ENCODE measurements at regions not wholly inside any gene's neighbourhood (a gene's known extent, or its start where the extent isn't known, plus 50 kb on each side); places are given as distances from the start of the nearest gene placed in this dataset.

DNA sequence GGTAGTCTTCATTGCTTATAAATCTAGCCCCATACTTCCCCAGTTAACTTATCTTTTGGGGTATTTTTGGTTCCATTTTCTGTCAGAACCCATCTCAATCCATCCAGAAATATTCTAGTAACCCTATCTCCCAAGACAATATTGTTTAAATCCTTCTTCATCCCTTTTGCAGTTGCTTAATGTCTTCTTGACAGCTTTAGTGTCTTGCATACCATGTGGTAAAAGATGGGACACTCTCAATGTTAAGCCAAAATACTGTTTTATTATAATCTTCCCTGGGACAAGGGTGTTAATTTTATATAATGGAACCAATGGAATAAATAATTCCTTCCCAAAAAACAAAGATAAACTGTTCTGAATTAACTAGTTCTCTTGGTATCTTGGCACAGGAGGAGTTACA lies 450.2 kb downstream of the CCER1 start:
- Mint-ChIP-seq H3K4me3 (no peak overlapping the region), H3K27ac (no peak overlapping the region), H3K27me3 (ENCODE audit: low read depth) (no peaks in the 10 kb centered on the region), H3K36me3 (ENCODE audit: low read depth) (no peaks in the 10 kb centered on the region), H3K4me1 (ENCODE audit: low read depth) (no peaks in the 10 kb centered on the region), H3K9me3 (no peaks in the 10 kb centered on the region)
- CTCF ChIA-PET, result no interaction called here
- DNase-seq, result no peak
- intact Hi-C loops (cut with micrococcal nuclease), result no loop called here

DNA sequence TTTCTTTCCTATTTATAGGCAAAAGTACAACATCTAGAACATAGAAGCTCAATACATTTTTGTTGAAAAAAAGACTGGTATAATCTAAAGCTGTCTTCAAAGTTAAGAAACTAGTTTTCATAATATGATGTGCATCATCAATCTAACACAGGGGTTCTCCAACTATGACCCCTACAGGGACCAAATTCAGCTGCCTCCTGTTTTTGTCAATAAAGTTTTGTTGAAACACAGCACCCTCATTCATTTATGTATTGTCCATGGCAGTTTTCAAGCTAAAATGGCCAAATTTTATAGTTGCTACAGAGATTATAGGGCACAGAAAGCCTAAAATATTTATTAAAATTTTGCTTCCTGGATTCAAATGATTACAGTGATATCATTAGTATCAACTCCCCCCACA lies 452.9 kb downstream of the CCER1 start:
- Mint-ChIP-seq H3K9me3 (no peaks in the 10 kb centered on the region), H3K36me3 (ENCODE audit: low read depth) (no peaks in the 10 kb centered on the region), H3K4me3 (no peak overlapping the region), H3K4me1 (ENCODE audit: low read depth) (no peaks in the 10 kb centered on the region), H3K27ac (no peak overlapping the region), H3K27me3 (ENCODE audit: low read depth) (no peaks in the 10 kb centered on the region)
- CTCF ChIA-PET, result interaction anchor here (0.6 kb wide), 1 partner anchor 318 kb away, joined by 3 read pairs; no protein-coding TSS in a partner anchor
- DNase-seq, result no peak
- intact Hi-C loops (cut with micrococcal nuclease), result no loop called here

DNA sequence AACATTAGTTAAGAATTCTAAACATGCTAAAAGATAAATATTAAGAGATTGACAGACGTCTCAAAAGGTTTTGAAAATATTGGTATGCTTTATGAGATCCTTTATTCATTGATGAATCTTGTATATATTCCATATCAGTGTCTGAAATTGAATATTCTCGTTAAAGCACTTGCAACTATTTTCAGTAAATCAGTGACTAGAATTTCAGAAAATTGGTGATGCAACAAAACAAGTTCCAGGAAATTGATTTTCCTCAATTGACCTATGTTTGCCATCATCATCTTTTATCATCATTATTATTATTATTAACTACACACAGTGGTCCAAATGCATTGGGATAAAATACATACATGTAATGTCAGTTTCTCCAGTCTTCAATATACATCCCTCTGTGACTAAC lies 453.6 kb downstream of the CCER1 start:
- H3K27me3 Mint-ChIP-seq (ENCODE audit: low read depth), result no peaks in the 10 kb centered on the region
- no peak overlapping the region for H3K4me3 Mint-ChIP-seq
- CTCF ChIA-PET, result no interaction called here
- intact Hi-C loops (cut with micrococcal nuclease), result no loop called here
- no peaks in the 10 kb centered on the region for H3K4me1 Mint-ChIP-seq (ENCODE audit: low read depth)
- H3K9me3 Mint-ChIP-seq, result no peaks in the 10 kb centered on the region
- no peak overlapping the region for H3K27ac Mint-ChIP-seq
- no peak for DNase-seq
- H3K36me3 Mint-ChIP-seq (ENCODE audit: low read depth), result no peaks in the 10 kb centered on the region

DNA sequence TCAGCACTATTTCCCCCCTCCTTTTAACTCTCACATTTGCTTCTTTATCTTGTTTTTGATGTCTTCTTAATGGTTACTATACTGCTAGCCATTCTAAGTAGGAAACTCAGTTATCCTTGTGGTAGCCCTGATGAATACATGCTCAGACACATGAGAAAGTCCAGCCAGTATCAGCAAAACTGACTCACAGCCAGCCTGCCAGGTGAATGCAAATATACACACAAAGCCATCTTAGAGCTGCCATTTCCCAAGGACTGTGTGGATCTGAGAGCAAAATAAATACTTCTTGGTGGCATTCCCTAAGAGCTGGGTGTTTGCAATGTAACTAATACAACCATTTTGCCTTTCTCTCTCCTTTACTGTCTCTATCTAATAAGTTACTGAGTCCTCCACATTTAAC lies 455.2 kb downstream of the CCER1 start:
- Mint-ChIP-seq H3K4me1 (ENCODE audit: low read depth) (no peaks in the 10 kb centered on the region), H3K4me3 (no peak overlapping the region), H3K27ac (no peak overlapping the region), H3K36me3 (ENCODE audit: low read depth) (no peaks in the 10 kb centered on the region), H3K27me3 (ENCODE audit: low read depth) (no peaks in the 10 kb centered on the region), H3K9me3 (no peaks in the 10 kb centered on the region)
- CTCF ChIA-PET, result no interaction called here
- DNase-seq, result no peak
- intact Hi-C loops (cut with micrococcal nuclease), result no loop called here

DNA sequence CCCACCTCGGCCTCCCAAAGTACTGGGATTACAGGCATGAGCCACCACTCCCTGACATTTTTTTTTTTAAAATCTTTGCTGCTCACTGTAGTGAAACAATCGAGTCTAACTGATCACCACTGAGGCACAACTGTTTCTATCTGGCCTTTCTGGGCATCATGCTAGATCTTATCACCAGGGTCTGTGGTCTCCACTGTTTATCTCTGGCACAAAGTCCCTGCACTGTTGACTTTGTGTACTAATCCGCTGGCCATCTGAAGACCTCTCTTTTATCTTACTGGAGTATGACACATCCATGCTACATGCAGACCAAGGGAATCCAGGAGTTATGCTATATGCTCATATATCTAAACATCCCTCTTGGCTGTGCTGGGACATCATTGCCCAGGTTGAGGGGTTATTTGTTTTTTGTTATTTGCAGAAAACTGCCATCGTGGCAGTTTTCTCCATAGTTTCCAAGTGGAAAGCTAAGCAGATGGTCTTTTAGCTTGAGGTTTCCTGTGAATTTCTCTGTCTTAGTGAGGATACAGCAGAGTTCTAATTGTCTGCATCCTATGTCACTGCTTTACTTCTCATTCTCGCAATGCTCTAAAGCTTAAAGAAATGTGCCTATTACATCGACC lies 456.9 kb downstream of the CCER1 start:
- CTCF ChIA-PET, result no interaction called here
- no peak overlapping the region for H3K27ac Mint-ChIP-seq
- intact Hi-C loops (cut with micrococcal nuclease), result no loop called here
- H3K4me1 Mint-ChIP-seq (ENCODE audit: low read depth), result no peaks in the 10 kb centered on the region
- H3K36me3 Mint-ChIP-seq (ENCODE audit: low read depth), result no peaks in the 10 kb centered on the region
- H3K9me3 Mint-ChIP-seq, result no peaks in the 10 kb centered on the region
- no peak for DNase-seq
- no peak overlapping the region for H3K4me3 Mint-ChIP-seq
- no peaks in the 10 kb centered on the region for H3K27me3 Mint-ChIP-seq (ENCODE audit: low read depth)

DNA sequence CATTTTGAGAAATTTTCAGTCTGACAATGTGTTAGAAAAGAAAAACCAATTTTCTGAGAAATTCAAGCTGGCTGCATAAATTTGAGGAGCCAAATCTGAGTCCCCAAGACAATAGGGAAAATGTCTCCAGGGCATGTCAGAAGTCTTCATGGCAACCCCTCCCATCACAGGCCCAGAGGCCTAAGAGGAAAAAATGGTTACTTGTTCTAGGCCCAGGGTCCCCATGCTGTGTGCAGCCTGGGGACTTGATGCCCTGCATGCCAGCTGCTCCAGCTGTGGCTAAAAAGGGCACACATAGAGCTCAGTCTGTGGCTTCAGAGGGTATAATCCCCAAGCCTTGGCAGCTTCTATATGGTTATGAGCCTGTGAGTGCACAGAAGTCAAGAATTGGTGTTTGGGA lies 464.6 kb downstream of the CCER1 start:
- no peak for DNase-seq
- Mint-ChIP-seq H3K27ac (no peak overlapping the region), H3K36me3 (ENCODE audit: low read depth) (no peaks in the 10 kb centered on the region), H3K9me3 (peaks cover 14% of the 10 kb centered on the region), H3K4me3 (no peak overlapping the region), H3K27me3 (ENCODE audit: low read depth) (no peaks in the 10 kb centered on the region), H3K4me1 (ENCODE audit: low read depth) (no peaks in the 10 kb centered on the region)
- intact Hi-C loops (cut with micrococcal nuclease), result no loop called here
- CTCF ChIA-PET, result no interaction called here

DNA sequence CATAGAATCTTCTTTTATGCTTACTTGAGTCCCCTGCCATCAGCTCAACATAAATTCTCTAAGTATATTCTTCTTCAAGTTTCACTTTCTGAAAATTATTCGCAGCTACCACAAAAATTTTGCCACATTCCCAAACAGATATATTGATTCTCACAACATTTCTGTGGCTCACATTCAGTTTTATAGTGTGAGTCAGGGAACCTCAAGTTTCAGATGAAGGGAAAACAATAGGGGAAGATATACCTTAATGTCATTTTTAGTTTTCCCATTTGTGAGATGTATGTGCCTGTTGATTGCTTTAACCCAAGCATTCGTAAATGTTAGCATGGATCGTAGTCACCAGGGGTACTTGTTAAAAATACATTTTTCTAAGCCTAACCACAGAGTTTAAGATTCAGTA lies 465.8 kb downstream of the CCER1 start:
- no peaks in the 10 kb centered on the region for H3K36me3 Mint-ChIP-seq (ENCODE audit: low read depth)
- H3K4me1 Mint-ChIP-seq (ENCODE audit: low read depth), result no peaks in the 10 kb centered on the region
- H3K4me3 Mint-ChIP-seq, result no peak overlapping the region
- DNase-seq, result no peak
- H3K27ac Mint-ChIP-seq, result no peak overlapping the region
- CTCF ChIA-PET, result no interaction called here
- H3K27me3 Mint-ChIP-seq (ENCODE audit: low read depth), result no peaks in the 10 kb centered on the region
- H3K9me3 Mint-ChIP-seq, result peaks cover 14% of the 10 kb centered on the region
- intact Hi-C loops (cut with micrococcal nuclease), result no loop called here

DNA sequence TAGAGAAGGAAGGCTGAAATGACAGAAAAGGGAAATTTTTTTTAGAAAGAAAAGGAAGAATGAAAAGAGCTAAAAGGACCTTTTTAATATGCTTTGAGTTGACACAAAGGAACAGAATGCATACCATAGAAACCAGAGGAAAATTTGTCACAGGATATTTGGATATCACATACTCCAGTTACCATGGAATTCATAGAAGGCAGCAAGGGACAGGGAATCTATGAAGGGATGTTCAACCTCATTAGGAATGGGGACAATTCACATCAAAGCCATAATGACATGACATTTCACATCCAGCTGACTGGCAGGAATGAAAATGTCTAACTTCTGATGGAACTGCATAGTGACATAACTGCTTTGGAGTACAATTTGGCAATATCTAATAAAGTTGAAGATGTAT lies 469.4 kb downstream of the CCER1 start:
- H3K4me1 Mint-ChIP-seq (ENCODE audit: low read depth), result no peaks in the 10 kb centered on the region
- no peak for DNase-seq
- no peaks in the 10 kb centered on the region for H3K36me3 Mint-ChIP-seq (ENCODE audit: low read depth)
- H3K27ac Mint-ChIP-seq, result no peak overlapping the region
- CTCF ChIA-PET, result no interaction called here
- intact Hi-C loops (cut with micrococcal nuclease), result no loop called here
- H3K9me3 Mint-ChIP-seq, result peaks cover 8% of the 10 kb centered on the region
- H3K27me3 Mint-ChIP-seq (ENCODE audit: low read depth), result no peaks in the 10 kb centered on the region
- H3K4me3 Mint-ChIP-seq, result no peak overlapping the region

DNA sequence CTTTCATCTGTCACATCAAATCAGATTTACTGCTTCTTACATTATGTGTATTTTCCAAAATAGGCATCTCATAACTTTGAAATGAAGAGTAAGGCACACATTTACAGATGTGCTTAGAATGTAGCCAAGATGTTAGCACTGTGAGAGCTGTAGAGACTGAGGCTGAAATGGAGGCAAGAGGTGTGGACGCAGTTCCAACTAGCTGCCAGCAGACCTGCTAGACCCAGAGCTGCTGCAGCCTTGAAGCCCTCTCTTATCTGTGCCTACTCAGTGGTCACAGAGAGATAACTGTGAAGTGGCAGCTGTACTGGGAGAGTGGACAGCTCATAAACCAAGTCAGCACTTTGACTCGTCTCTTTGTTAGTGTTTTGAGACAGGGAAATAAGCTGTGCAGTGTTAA lies 470.9 kb downstream of the CCER1 start:
- no peak overlapping the region for H3K4me3 Mint-ChIP-seq
- no peaks in the 10 kb centered on the region for H3K27me3 Mint-ChIP-seq (ENCODE audit: low read depth)
- CTCF ChIA-PET, result no interaction called here
- no peak for DNase-seq
- H3K36me3 Mint-ChIP-seq (ENCODE audit: low read depth), result no peaks in the 10 kb centered on the region
- H3K9me3 Mint-ChIP-seq, result no peaks in the 10 kb centered on the region
- no peaks in the 10 kb centered on the region for H3K4me1 Mint-ChIP-seq (ENCODE audit: low read depth)
- no peak overlapping the region for H3K27ac Mint-ChIP-seq
- intact Hi-C loops (cut with micrococcal nuclease), result no loop called here

DNA sequence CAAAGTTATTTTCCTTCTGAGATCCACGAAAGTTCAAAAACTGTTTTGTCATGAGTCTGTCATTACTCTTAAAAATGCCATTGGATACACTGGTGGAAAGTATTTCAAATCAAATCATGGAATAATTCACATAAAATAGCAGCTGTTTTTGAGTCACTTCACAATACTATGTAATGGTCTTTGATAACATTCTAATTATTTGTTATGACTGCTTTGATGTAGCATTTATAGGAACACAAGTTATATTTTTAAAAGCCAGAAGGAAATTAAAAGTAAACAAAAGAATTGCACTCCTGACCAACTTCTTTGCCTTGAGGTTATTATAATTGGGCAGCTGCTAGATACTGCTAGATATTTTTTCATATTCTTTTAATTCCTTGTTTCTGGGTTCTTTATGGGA lies 473.2 kb downstream of the CCER1 start:
- no peak overlapping the region for H3K4me3 Mint-ChIP-seq
- CTCF ChIA-PET, result interaction anchor here (0.6 kb wide), 1 partner anchor 1457 kb away, joined by 3 read pairs; no protein-coding TSS in a partner anchor
- intact Hi-C loops (cut with micrococcal nuclease), result no loop called here
- no peaks in the 10 kb centered on the region for H3K27me3 Mint-ChIP-seq (ENCODE audit: low read depth)
- no peak overlapping the region for H3K27ac Mint-ChIP-seq
- no peaks in the 10 kb centered on the region for H3K36me3 Mint-ChIP-seq (ENCODE audit: low read depth)
- H3K9me3 Mint-ChIP-seq, result no peaks in the 10 kb centered on the region
- no peak for DNase-seq
- no peaks in the 10 kb centered on the region for H3K4me1 Mint-ChIP-seq (ENCODE audit: low read depth)

DNA sequence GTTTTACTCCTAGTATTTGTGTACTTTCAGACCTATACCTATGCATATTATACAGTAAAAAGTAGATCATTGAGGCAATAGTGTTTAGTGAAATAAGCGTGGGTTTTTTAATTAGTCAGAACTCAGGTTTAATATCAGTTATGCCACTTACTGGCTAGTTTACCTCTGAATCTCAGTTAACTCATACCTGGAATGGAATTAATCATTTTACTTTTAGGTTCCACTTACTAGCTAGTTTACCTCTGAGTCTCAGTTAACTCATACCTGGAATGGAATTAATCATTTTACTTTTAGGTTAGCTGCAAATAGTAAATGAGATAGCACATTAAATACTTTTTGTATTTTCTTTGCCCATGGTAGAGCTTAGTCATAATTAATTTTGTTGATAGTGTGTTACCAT lies 475.7 kb downstream of the CCER1 start:
- intact Hi-C loops (cut with micrococcal nuclease), result no loop called here
- DNase-seq, result no peak
- H3K4me3 Mint-ChIP-seq, result no peak overlapping the region
- H3K9me3 Mint-ChIP-seq, result no peaks in the 10 kb centered on the region
- no peak overlapping the region for H3K27ac Mint-ChIP-seq
- H3K4me1 Mint-ChIP-seq (ENCODE audit: low read depth), result no peaks in the 10 kb centered on the region
- no peaks in the 10 kb centered on the region for H3K27me3 Mint-ChIP-seq (ENCODE audit: low read depth)
- H3K36me3 Mint-ChIP-seq (ENCODE audit: low read depth), result no peaks in the 10 kb centered on the region
- CTCF ChIA-PET, result no interaction called here

DNA sequence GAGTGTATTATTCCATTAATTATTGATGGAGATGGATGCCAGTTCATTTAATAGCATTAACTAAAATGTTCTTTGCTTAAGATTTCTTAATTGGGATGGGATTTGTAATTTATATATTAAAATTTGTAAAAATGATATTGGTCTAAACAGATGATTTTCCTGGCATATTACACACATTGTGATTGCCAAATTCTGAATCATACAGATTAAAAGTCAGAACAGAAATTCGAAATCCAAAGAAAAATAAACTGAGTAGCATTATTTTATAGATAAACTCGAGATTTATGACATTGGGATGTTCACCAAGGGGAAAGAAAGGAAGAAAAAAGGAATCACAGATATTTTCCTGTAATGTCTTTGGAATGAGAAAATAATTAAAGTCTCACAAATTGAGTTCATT lies 481.1 kb downstream of the CCER1 start:
- H3K4me1 Mint-ChIP-seq (ENCODE audit: low read depth), result no peaks in the 10 kb centered on the region
- H3K9me3 Mint-ChIP-seq, result no peaks in the 10 kb centered on the region
- H3K36me3 Mint-ChIP-seq (ENCODE audit: low read depth), result no peaks in the 10 kb centered on the region
- H3K27me3 Mint-ChIP-seq (ENCODE audit: low read depth), result no peaks in the 10 kb centered on the region
- no peak for DNase-seq
- no peak overlapping the region for H3K4me3 Mint-ChIP-seq
- CTCF ChIA-PET, result no interaction called here
- H3K27ac Mint-ChIP-seq, result no peak overlapping the region
- intact Hi-C loops (cut with micrococcal nuclease), result no loop called here

DNA sequence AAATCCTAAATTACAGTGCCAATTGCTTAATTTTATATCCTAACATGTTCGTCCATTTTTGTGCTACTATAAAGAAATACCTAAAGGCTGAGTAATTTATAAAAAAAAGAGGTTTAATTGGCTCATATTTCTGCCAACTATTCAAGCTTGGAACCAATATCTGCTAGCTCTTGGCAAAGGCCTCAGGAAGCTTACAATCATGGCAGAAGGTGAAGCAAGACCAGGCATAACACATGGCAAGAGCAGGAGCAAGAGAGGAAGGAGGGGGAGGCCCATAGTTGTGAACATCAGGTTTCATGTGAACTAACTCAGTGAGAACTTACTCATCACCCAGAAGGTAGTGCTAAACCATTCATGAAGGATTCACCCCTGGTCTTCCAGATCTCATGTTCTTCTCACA lies 494.3 kb downstream of the CCER1 start:
- no peak overlapping the region for H3K27ac Mint-ChIP-seq
- no peaks in the 10 kb centered on the region for H3K27me3 Mint-ChIP-seq (ENCODE audit: low read depth)
- CTCF ChIA-PET, result no interaction called here
- intact Hi-C loops (cut with micrococcal nuclease), result no loop called here
- no peaks in the 10 kb centered on the region for H3K36me3 Mint-ChIP-seq (ENCODE audit: low read depth)
- H3K4me3 Mint-ChIP-seq, result no peak overlapping the region
- H3K9me3 Mint-ChIP-seq, result no peaks in the 10 kb centered on the region
- DNase-seq, result no peak
- H3K4me1 Mint-ChIP-seq (ENCODE audit: low read depth), result no peaks in the 10 kb centered on the region

DNA sequence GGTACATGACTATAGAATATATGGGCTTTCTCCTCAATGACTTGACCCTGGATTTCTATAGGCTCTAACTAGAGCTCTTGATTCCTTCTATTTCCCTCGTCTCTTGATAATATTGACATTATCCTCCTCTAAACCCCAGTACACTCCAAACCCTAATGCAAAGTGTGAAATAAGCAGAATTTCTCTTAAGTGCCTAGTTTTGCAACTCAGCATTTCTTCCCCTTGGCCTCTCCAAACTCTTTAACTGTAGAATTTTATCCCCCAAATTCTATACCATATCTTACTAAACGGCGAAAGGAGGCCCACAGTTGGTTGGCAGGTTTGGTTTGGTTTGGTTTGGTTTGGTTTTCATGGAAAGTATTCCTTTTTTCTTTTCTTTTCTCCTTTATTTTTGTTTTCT lies 498.7 kb downstream of the CCER1 start:
- H3K27ac Mint-ChIP-seq, result no peak overlapping the region
- H3K4me3 Mint-ChIP-seq, result no peak overlapping the region
- CTCF ChIA-PET, result no interaction called here
- no peaks in the 10 kb centered on the region for H3K27me3 Mint-ChIP-seq (ENCODE audit: low read depth)
- intact Hi-C loops (cut with micrococcal nuclease), result no loop called here
- H3K36me3 Mint-ChIP-seq (ENCODE audit: low read depth), result no peaks in the 10 kb centered on the region
- no peaks in the 10 kb centered on the region for H3K9me3 Mint-ChIP-seq
- no peaks in the 10 kb centered on the region for H3K4me1 Mint-ChIP-seq (ENCODE audit: low read depth)
- DNase-seq, result no peak
